GM19240 (cell line): ENCODE measurements at regions not wholly inside any gene's neighbourhood (a gene's known extent, or its start where the extent isn't known, plus 50 kb on each side); places are given as distances from the start of the nearest gene placed in this dataset.
"Not testable (repeated sequence)": the region's sequence is repeated elsewhere in the genome, so short reads cannot be mapped to it uniquely, and the experiment has no call there.

ENCODE experiments used
- DNase-seq: peaks from one replicate; pipeline ENCODE4 v3.0.0; 2011; ENCODE audit warnings: low spot score; ENCODE audit not compliant: insufficient read length

GRCh38 chr12:131454418-131455217 lies 256.3 kb upstream of the SFSWAP start:
- peak; percentile 51 for DNase-seq

DNA sequence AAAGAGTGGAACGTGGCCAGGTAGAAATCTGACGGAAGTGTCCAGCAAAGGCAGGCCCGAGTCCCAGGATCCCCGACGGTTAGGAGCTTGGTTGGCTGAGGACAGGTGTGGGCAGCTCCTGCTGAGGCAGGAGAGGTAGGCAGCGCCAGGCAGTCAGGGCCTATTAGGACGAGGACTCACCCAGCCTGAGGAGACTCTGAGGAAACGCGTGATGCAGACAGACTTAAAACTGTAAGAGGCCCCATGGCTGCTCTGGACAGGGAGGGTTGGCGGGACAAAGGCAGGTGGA lies 255.7 kb upstream of the SFSWAP start:
- DNase-seq: no peak

- no peak for DNase-seq
Observed at GRCh38 chr12:131455581-131456110, 255.2 kb upstream of the SFSWAP start.

DNA sequence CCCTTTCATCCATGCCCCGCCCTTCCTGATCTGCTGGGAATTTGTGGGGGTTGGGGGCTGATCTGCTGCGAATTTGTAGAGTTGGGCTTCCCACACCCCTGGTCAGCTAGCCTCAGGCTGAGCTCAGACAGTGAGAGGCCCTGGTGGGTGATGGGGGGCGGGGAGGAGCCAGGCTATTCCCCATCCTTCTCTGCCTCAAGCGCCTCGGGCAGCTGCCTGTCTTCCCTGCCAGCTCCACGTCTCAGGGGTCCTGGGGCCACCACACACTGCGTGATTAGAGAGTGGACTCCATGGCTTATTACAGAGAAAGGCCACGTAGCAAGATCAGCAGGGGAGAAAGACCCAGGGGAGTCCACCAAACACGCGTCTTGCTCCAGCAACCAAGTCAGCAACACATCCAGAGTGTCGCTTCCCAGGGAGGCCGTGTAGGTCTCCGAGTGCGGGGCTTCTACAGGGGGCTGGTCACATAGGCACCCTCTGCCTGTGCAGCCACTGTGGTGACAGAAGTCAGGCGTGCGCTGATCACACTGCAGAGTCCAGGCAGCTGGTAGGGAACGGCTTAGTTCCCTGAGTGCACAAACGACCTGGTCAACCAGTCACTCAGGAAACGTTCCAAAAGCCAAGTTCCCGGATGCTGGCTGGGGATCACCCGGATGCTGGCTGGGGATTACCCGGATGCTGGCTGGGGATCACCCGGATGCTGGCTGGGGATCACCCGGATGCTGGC lies 254.4 kb upstream of the SFSWAP start:
- no peak for DNase-seq

GRCh38 chr12:131457028-131457310 lies 253.9 kb upstream of the SFSWAP start:
- no peak for DNase-seq

DNA sequence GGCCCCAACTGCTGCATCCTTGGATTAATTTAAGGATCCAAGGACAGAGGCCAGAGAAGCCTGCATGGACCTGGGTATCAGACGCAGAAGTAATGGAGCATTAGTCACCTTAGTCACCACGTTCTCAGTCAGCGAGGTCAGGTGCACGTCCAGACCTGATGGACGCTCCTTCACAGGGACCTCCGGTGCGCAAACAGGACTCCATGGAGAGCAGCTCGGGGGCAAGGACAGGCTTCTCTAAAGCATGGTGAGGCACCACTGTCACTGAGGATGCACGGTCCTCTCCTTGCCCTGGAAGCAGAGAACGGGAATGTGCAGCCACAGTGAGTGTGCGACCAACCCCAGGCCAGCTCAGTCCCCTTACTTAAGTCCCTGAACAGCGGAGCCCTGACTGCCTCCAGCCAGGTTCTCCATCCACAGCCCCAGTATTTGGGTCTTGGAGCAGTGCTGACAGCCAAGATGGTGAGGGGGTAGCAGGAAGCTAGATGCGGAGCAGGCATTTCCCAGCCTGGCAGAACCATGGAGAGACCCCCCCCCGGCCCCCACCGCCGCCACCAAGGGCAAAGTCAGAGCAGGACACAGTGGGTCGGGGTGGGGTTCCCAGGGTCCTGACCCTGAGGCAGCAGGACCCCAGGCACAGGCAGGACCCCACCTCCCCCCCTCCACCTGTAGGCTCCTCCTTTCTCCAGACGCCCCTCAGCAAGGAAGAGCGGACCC lies 253.4 kb upstream of the SFSWAP start:
- DNase-seq: no peak

DNA sequence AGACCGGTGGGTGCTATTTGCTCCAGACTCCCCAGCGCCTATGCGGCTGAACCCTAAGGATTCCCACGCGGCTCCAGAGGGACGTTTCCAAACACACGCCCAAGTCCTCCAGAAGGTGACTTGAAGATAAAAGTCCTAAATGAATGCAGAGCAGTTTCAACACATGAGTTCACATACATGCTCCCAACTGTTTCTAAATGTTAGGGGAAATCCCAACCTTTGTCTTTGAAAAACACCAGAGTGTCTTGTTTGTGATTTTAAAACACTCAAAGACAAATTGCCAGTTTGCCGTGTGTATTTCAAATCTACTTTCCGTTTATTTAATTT lies 252.9 kb upstream of the SFSWAP start:
- no peak for DNase-seq

DNA sequence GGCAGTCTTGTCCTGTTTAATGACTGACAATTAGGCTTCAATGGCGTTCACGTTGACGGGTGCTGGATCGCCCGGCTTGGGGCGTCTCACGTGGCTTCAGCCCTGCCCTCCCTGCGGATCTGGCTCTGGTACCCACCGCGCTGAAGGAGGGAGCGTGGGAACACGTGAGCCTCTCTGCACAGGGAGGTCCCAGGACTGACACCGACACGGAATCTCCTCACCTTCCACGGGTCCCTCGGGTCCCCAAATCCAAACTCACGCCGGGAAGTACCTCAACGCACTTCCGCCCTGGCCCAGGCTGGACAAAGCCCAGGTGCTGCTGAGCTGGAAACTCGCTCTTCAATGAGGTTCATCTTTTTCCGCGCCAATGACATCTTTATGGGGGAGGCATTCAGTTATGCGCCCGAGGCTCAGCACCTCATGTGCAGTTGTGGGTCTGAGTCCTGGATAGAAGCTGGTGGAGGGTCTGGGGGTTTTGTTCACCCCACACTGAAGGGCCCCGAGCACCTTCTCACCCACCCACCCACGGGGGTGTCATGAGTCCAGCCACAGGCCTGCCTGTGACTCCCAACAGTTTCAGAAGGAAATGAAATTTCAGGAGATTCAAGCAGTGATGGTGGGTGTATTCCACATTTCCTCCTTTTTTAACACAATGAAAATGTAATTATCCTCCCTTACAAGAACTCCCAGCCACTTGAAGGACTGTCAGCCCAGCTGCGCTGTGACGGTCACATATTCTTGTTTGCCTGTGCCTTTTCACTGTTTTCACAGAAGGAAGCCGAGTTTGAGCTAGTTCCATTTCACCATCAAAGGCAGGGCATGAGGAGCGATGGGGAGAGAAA lies 251.7 kb upstream of the SFSWAP start:
- DNase-seq: no peak

GRCh38 chr12:131459773-131460365 lies 251.0 kb upstream of the SFSWAP start:
- DNase-seq: no peak

DNA sequence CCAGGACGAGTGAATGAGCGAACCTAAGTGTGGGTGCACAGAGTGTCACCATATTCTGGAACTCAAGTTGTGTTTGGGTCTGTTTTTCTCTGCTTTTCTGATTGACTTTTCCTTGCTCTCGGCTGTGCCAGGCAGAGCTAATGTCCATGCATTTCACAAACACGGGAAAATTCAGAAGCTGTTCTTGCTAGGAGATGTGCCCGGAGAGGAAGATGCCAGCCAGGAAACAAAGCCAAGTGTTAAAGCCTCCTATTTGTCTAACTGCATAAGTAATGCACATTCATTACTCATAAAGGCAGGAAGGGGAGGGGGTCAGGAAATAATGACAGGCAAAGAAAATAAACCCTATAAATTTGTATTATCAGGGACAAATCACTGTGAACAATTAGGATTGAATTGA lies 250.4 kb upstream of the SFSWAP start:
- no peak for DNase-seq

DNA sequence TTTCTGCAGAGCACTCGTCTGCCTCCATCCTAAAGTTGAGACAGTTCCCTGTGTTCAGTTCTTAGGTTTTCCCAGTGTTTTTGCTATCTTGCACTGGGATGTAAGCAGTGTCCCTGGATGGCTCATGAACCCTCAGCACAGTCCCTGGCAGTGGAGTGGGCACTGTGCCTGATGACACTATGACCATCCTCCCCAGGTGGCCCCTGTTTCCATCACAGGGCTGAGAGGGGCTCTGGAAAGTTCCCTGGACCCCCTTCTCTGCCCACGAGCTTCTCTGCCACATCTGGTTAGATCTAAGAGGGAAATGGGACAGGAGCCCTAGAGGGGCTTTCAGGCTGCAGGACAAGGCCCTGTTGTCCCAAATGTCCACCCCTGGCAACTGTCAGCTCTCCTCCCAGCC lies 249.8 kb upstream of the SFSWAP start:
- no peak for DNase-seq

- DNase-seq: no peak
Observed at GRCh38 chr12:131463174-131463573, 247.7 kb upstream of the SFSWAP start.

DNA sequence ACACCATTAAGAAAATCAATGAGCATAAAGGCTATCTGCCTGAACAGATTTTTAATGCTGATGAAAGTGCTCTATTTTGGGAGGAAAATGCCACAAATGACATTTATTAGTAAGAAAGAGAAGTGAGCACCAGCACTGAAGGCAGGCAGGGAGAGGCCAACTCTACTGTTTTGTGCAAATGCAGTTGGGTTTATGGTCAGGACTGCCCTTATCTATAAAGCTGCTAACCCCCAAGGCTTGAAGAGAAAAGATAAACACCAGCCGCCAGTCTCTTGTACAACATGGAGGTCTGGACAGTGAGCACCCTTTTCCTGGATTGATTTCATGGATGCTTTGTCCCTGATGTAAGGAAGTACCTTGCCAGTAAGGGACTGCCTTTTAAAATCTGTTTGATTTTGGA lies 246.8 kb upstream of the SFSWAP start:
- no peak for DNase-seq

- DNase-seq: no peak
Observed at GRCh38 chr12:131466306-131466705, 244.6 kb upstream of the SFSWAP start.

DNA sequence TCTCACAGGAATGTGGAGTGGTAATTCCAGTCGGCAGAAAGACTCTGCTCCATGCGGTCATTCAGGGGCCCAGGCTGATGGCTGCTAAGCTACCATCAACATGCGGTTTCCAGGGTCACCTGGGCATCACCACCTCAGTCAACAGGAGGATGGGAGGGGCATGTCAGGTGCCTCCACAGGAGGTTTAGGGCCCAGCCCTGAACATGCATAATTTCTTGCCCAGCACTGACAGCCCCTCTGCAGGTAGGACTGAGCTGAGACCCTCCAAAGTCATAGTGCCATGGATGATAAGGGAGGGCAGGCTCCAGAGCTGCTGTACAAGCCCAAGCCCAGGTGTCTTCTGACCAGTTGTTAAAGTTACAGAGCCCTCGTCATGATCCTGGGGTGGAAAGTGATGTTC lies 244.0 kb upstream of the SFSWAP start:
- no peak for DNase-seq

GRCh38 chr12:131468206-131468605 lies 242.7 kb upstream of the SFSWAP start:
- DNase-seq: no peak

GRCh38 chr12:131469945-131470344 lies 240.9 kb upstream of the SFSWAP start:
- not testable (repeated sequence) for DNase-seq

DNA sequence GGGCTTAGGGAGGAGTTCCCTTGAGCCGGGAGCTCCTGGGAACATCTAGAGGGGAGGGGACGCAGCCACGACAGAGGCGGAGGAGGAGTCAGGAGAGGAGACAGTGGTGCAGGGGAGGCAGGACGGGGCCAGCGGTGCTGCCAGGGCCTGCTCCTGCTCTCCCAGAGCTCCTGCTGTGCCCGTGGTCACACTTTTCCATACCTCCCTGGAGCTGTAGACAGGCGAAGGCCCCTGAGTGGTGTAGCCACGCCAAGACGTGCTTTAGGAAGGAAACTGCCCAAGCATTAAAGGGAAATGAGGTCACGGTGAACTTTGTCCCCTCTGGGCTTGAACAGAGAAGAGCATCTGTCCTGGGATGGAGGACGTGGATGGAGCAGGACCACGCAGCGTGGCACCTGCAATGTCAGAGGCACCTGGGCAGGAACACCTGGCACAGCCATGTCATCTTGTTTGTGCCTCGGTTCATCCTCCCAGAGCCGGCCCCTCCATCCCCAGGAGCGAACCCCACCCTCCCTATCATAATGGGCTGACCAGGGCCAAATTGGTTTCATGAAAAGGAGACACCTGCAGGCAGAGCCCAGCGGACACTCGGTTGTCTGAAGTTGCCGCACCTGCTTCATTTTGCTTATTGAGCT lies 239.5 kb upstream of the SFSWAP start:
- no peak for DNase-seq

- DNase-seq: no peak
Observed at GRCh38 chr12:131471946-131472732, 238.8 kb upstream of the SFSWAP start.

DNA sequence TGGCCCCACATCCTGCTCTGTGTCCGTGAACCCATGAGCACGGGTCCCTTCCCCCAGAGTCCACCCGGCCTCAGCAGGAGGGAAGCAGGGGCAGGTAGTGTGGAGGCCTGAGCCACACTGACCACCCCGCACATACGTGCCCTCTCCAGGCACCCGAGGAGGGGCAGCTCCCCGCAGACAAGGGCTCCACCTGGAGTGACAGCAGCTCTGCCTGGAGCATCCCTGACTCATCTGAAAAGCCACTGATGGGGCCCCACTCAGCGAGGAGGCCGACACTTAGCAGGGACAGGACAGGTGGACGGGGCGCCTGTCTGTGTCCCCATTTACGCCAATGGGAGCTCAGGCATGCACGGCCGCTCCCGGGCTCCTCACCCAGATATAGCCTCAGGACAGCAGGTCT lies 237.6 kb upstream of the SFSWAP start:
- DNase-seq: no peak
